HEK293 (cell line): ENCODE measurements at regions not wholly inside any gene's neighbourhood (a gene's known extent, or its start where the extent isn't known, plus 50 kb on each side); places are given as distances from the start of the nearest gene placed in this dataset.

Source experiments
- CTCF ChIA-PET: fragments of 350-600 bp; formaldehyde crosslinking; extraction: SDS; loops from one replicate; lab custom pipeline; 2021; ENCODE audit warnings: antibody characterized with exemption; lab: Yijun Ruan, JAX
- POLR2A ChIA-PET: fragments of 300-600 bp; formaldehyde crosslinking; extraction: SDS; loops from one replicate; lab custom pipeline; 2020; ENCODE audit warnings: antibody characterized with exemption, inconsistent platforms; lab: Yijun Ruan, JAX
- H3K27ac ChIP-seq: fragments of 200-500 bp; sonication (Bioruptor generic); 2 replicates; pipeline ENCODE4 v1.5.1; 2014; ENCODE audit warnings: low read depth, low read length, control low read depth, inconsistent platforms; ENCODE audit errors: extremely low read depth
- H3K36me3 ChIP-seq, 2 experiments: fragments of 200-500 bp in 1 of 2; sonication (Bioruptor generic) in 1 of 2; 1 replicate in 1 of 2; 2 replicates in 1 of 2; pipeline ENCODE4 v1.5.1; 2014 to 2017; ENCODE audit warnings: inconsistent platforms in 2 of 2, low read length in 2 of 2; ENCODE audit not compliant: control insufficient read depth in 2 of 2, insufficient read depth in 1 of 2
- H3K4me1 ChIP-seq: fragments of 200-500 bp; sonication (Bioruptor generic); 2 replicates; pipeline ENCODE4 v1.5.1; 2014; ENCODE audit warnings: mild to moderate bottlenecking, low read length, inconsistent platforms; ENCODE audit not compliant: control insufficient read depth, insufficient read depth
- H3K4me3 ChIP-seq: 2 replicates; pipeline ENCODE4 v1.5.1; 2011; ENCODE audit warnings: low read depth, mild to moderate bottlenecking, control low read depth, low read length, moderate library complexity
- H3K9me3 ChIP-seq: fragments of 200-500 bp; sonication (Bioruptor generic); 2 replicates; pipeline ENCODE4 v1.5.1; 2014; ENCODE audit warnings: low read depth, low read length, inconsistent platforms; ENCODE audit not compliant: control insufficient read depth, insufficient read depth
- KLF1 ChIP-seq: fragments of 450-650 bp; formaldehyde crosslinking; IDR thresholded peaks from 2 replicates; pipeline ENCODE4 v1.5.1; 2016; ENCODE audit warnings: missing biosample characterization, missing genetic modification characterization
- SP7 ChIP-seq: fragments of 450-650 bp; formaldehyde crosslinking; IDR thresholded peaks from 2 replicates; pipeline ENCODE4 v1.5.1; 2016; ENCODE audit warnings: missing biosample characterization, missing genetic modification characterization
- WT1 ChIP-seq: fragments of 450-650 bp; formaldehyde crosslinking; IDR thresholded peaks from 2 replicates; pipeline ENCODE4 v1.5.1; 2016; ENCODE audit warnings: missing biosample characterization, missing genetic modification characterization
- ZBTB21 ChIP-seq: fragments of 450-650 bp; formaldehyde crosslinking; IDR thresholded peaks from 2 replicates; pipeline ENCODE4 v1.5.1; 2017; ENCODE audit warnings: missing biosample characterization, missing genetic modification characterization
- ZNF133 ChIP-seq: fragments of 450-650 bp; formaldehyde crosslinking; IDR thresholded peaks from 2 replicates; pipeline ENCODE4 v1.5.1; 2016; ENCODE audit warnings: missing biosample characterization, missing genetic modification characterization
- ZNF169 ChIP-seq: fragments of 450-650 bp; formaldehyde crosslinking; IDR thresholded peaks from 2 replicates; pipeline ENCODE4 v1.5.1; 2016; ENCODE audit warnings: missing biosample characterization, missing genetic modification characterization
- ZNF175 ChIP-seq: fragments of 450-650 bp; formaldehyde crosslinking; IDR thresholded peaks from 2 replicates; pipeline ENCODE4 v1.5.1; 2016; ENCODE audit warnings: missing biosample characterization, missing genetic modification characterization
- ZNF2 ChIP-seq: fragments of 450-650 bp; formaldehyde crosslinking; IDR thresholded peaks from 2 replicates; pipeline ENCODE4 v1.5.1; 2016; ENCODE audit warnings: missing biosample characterization, missing genetic modification characterization
- ZNF274 ChIP-seq, 2 experiments: fragments of 200-500 bp in 1 of 2; fragments of 450-650 bp in 1 of 2; sonication (Bioruptor generic) in 1 of 2; formaldehyde crosslinking in 1 of 2; IDR thresholded peaks; 2 replicates each; pipeline versions ENCODE4 v1.5.1 to v1.6.1; 2014 to 2016; ENCODE audit warnings: borderline replicate concordance in 1 of 2, inconsistent platforms in 1 of 2, low read length in 1 of 2, missing biosample characterization in 1 of 2, missing genetic modification characterization in 1 of 2
- ZNF416 ChIP-seq: fragments of 450-650 bp; formaldehyde crosslinking; IDR thresholded peaks from 2 replicates; pipeline ENCODE4 v1.5.1; 2016; ENCODE audit warnings: missing biosample characterization, missing genetic modification characterization
- ZNF560 ChIP-seq: fragments of 450-650 bp; formaldehyde crosslinking; IDR thresholded peaks from 2 replicates; pipeline ENCODE4 v1.5.1; 2017; ENCODE audit warnings: missing biosample characterization, missing genetic modification characterization, borderline replicate concordance
- ZNF664 ChIP-seq: fragments of 450-650 bp; formaldehyde crosslinking; IDR thresholded peaks from 2 replicates; pipeline ENCODE4 v1.5.1; 2016; ENCODE audit warnings: missing biosample characterization, missing genetic modification characterization
- TF ChIP-seq, protein P1 (sequence below): fragments of 450-650 bp; formaldehyde crosslinking; IDR thresholded peaks from 2 replicates; pipeline ENCODE4 v1.5.1; 2016; ENCODE audit warnings: missing biosample characterization, missing genetic modification characterization
- TF ChIP-seq, protein P2 (sequence below): fragments of 450-650 bp; formaldehyde crosslinking; IDR thresholded peaks from 2 replicates; pipeline ENCODE4 v1.5.1; 2017; ENCODE audit warnings: missing biosample characterization, missing genetic modification characterization
- TF ChIP-seq, protein P3 (sequence below): fragments of 450-650 bp; formaldehyde crosslinking; IDR thresholded peaks from 2 replicates; pipeline ENCODE4 v1.5.1; 2016; ENCODE audit warnings: missing biosample characterization, missing genetic modification characterization
- TF ChIP-seq, protein P4 (sequence below): fragments of 450-650 bp; formaldehyde crosslinking; IDR thresholded peaks from 2 replicates; pipeline ENCODE4 v1.5.1; 2016; ENCODE audit warnings: missing biosample characterization, missing genetic modification characterization
- TF ChIP-seq, protein P5 (sequence below): fragments of 450-650 bp; formaldehyde crosslinking; IDR thresholded peaks from 2 replicates; pipeline ENCODE4 v1.5.1; 2017; ENCODE audit warnings: missing biosample characterization, missing genetic modification characterization
- TF ChIP-seq, protein P6 (sequence below): fragments of 450-650 bp; formaldehyde crosslinking; IDR thresholded peaks from 2 replicates; pipeline ENCODE4 v1.5.1; 2016; ENCODE audit warnings: missing biosample characterization, missing genetic modification characterization

DNA sequence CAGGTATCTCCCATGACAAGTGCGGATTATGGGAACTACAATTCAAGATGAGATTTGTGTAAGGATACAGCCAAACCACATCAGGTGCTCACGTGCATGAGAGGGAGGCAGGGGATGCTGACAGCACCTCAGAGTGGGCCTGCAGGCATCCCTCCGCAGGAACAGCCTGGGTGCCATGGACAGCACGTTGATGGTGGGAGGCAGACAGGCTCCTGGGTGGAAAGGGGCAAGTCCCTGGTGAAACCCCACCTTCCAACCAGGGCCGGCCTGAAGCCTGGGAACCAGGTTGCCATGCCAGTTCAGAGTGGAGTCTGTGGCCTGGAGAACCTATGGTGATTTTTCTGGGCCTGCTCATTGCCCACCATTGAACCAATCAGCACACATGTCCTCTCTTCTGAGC is 1469.6 kb downstream of the PCDH7 start (continued):
- no peak for TF ChIP-seq SP7

DNA sequence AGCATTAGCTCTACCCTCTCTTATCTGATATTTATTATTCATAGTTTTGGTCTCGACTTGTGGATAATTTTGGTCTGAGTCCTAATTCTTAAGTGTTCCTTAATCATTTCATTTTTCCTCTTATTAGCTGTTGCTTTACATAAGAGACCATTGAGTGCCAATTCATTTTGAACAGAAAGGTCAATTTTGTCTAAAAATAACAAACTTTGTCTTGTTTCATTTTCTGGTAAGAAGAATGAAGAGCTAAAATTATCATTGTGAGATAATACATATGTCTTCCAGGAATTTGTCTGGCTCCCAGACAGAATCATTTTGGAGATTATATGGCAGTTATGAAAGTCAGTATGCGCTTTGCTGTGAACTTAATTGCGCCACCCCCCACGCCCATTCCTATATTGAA is 1471.8 kb downstream of the PCDH7 start:
- H3K27ac ChIP-seq = no peak overlapping the region
- H3K9me3 ChIP-seq = no peaks in the 10 kb centered on the region
- H3K36me3 ChIP-seq = no peaks in the 10 kb centered on the region
- ChIA-PET CTCF (no interaction called here), POLR2A (no interaction called here)
- no peaks in the 10 kb centered on the region for H3K4me1 ChIP-seq
- H3K4me3 ChIP-seq = no peak overlapping the region
- no peak for TF ChIP-seq ZBTB21 (tag by site-specific recombination)

DNA sequence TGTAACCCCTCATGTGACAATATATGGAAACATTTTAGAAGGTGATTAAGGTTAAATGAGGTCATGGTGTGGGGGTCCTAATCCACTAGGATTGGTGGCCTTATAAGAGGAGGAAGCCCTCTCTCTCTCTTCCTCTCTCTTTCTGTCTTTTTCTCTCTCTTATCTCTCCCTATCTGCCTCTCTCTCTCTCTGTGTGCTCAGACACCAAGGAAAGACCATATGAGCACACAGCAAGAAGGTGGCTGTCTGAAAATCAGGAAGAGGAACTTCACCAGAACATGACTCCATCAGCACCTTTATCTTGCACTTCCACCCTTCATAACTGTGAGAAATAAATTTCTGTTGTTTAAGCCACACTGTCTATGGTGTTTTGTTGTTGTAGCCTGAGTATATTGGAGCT is 1472.2 kb downstream of the PCDH7 start:
- ChIA-PET CTCF (interaction anchor here (0.8 kb wide), 1 partner anchor 230 kb away, joined by 3 read pairs; no protein-coding TSS in a partner anchor), POLR2A (no interaction called here)
- no peak overlapping the region for H3K27ac ChIP-seq
- no peaks in the 10 kb centered on the region for H3K9me3 ChIP-seq
- no peak overlapping the region for H3K4me3 ChIP-seq
- H3K36me3 ChIP-seq = no peaks in the 10 kb centered on the region
- TF ChIP-seq ZNF133 (no peak), ZNF416 (tag by site-specific recombination) (no peak), ZNF175 (tag by site-specific recombination) (no peak), ZNF2 (tag by site-specific recombination) (no peak)
- TF ChIP-seq, protein P1, sequence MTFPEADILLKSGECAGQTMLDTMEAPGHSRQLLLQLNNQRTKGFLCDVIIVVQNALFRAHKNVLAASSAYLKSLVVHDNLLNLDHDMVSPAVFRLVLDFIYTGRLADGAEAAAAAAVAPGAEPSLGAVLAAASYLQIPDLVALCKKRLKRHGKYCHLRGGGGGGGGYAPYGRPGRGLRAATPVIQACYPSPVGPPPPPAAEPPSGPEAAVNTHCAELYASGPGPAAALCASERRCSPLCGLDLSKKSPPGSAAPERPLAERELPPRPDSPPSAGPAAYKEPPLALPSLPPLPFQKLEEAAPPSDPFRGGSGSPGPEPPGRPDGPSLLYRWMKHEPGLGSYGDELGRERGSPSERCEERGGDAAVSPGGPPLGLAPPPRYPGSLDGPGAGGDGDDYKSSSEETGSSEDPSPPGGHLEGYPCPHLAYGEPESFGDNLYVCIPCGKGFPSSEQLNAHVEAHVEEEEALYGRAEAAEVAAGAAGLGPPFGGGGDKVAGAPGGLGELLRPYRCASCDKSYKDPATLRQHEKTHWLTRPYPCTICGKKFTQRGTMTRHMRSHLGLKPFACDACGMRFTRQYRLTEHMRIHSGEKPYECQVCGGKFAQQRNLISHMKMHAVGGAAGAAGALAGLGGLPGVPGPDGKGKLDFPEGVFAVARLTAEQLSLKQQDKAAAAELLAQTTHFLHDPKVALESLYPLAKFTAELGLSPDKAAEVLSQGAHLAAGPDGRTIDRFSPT (tag by site-specific recombination) = no peak
- TF ChIP-seq, protein P2, sequence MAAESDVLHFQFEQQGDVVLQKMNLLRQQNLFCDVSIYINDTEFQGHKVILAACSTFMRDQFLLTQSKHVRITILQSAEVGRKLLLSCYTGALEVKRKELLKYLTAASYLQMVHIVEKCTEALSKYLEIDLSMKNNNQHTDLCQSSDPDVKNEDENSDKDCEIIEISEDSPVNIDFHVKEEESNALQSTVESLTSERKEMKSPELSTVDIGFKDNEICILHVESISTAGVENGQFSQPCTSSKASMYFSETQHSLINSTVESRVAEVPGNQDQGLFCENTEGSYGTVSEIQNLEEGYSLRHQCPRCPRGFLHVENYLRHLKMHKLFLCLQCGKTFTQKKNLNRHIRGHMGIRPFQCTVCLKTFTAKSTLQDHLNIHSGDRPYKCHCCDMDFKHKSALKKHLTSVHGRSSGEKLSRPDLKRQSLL (tag by site-specific recombination) = no peak
- TF ChIP-seq, protein P3, sequence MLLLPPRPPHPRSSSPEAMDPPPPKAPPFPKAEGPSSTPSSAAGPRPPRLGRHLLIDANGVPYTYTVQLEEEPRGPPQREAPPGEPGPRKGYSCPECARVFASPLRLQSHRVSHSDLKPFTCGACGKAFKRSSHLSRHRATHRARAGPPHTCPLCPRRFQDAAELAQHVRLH (tag by site-specific recombination) = no peak
- no peaks in the 10 kb centered on the region for H3K4me1 ChIP-seq

DNA sequence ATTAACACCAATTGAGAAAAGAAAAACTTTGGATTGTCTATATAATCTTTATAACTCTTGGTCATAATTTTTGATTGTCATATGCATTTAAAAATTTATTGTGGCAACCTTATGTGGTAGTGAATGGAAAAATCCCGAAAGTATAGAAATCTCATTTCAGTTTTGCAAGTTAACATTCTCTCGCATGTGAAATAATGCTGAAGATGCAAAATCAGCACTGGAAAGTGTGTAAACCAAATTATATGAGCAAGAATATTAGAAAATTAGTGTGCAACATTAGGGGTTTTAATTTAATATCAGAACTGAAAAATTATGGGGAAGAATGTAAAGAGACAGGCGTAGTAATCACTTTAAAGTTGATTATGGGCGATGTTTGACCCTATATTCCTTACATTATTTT is 1472.8 kb downstream of the PCDH7 start:
- CTCF ChIA-PET = interaction anchor here (0.8 kb wide), 1 partner anchor 231 kb away, joined by 3 read pairs; no protein-coding TSS in a partner anchor
- TF ChIP-seq ZNF274 (IDR thresholded peaks at IDR 0.05; ENCODE audit: low read length) (no peak), ZNF274 (tag by site-specific recombination; IDR thresholded peaks at IDR 0.05; ENCODE audit: borderline replicate concordance) (no peak), KLF1 (tag by site-specific recombination) (no peak), ZNF664 (tag by site-specific recombination) (no peak), ZNF560 (no peak), WT1 (tag by site-specific recombination) (no peak), ZNF169 (tag by site-specific recombination) (no peak)
- TF ChIP-seq, protein P4, sequence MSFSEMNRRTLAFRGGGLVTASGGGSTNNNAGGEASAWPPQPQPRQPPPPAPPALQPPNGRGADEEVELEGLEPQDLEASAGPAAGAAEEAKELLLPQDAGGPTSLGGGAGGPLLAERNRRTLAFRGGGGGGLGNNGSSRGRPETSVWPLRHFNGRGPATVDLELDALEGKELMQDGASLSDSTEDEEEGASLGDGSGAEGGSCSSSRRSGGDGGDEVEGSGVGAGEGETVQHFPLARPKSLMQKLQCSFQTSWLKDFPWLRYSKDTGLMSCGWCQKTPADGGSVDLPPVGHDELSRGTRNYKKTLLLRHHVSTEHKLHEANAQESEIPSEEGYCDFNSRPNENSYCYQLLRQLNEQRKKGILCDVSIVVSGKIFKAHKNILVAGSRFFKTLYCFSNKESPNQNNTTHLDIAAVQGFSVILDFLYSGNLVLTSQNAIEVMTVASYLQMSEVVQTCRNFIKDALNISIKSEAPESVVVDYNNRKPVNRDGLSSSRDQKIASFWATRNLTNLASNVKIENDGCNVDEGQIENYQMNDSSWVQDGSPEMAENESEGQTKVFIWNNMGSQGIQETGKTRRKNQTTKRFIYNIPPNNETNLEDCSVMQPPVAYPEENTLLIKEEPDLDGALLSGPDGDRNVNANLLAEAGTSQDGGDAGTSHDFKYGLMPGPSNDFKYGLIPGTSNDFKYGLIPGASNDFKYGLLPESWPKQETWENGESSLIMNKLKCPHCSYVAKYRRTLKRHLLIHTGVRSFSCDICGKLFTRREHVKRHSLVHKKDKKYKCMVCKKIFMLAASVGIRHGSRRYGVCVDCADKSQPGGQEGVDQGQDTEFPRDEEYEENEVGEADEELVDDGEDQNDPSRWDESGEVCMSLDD = no peak
- TF ChIP-seq, protein P5, sequence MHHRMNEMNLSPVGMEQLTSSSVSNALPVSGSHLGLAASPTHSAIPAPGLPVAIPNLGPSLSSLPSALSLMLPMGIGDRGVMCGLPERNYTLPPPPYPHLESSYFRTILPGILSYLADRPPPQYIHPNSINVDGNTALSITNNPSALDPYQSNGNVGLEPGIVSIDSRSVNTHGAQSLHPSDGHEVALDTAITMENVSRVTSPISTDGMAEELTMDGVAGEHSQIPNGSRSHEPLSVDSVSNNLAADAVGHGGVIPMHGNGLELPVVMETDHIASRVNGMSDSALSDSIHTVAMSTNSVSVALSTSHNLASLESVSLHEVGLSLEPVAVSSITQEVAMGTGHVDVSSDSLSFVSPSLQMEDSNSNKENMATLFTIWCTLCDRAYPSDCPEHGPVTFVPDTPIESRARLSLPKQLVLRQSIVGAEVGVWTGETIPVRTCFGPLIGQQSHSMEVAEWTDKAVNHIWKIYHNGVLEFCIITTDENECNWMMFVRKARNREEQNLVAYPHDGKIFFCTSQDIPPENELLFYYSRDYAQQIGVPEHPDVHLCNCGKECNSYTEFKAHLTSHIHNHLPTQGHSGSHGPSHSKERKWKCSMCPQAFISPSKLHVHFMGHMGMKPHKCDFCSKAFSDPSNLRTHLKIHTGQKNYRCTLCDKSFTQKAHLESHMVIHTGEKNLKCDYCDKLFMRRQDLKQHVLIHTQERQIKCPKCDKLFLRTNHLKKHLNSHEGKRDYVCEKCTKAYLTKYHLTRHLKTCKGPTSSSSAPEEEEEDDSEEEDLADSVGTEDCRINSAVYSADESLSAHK (tag by site-specific recombination) = no peak
- TF ChIP-seq, protein P6, sequence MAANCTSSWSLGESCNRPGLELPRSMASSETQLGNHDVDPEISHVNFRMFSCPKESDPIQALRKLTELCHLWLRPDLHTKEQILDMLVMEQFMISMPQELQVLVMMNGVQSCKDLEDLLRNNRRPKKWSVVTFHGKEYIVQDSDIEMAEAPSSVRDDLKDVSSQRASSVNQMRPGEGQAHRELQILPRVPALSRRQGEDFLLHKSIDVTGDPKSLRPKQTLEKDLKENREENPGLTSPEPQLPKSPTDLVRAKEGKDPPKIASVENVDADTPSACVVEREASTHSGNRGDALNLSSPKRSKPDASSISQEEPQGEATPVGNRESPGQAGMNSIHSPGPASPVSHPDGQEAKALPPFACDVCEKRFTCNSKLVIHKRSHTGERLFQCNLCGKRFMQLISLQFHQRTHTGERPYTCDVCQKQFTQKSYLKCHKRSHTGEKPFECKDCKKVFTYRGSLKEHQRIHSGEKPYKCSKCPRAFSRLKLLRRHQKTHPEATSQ = no peak
- TF ChIP-seq, all 188 proteins: peak for 0

More for the DNA sequence above, 1472.8 kb downstream of the PCDH7 start:
- Histone ChIP-seq H3K9me3 (no peaks in the 10 kb centered on the region), H3K4me1 (no peaks in the 10 kb centered on the region), H3K36me3 (no peaks in the 10 kb centered on the region), H3K27ac (no peak overlapping the region), H3K4me3 (no peak overlapping the region)
- POLR2A ChIA-PET = no interaction called here
